ENCODE measurements at regions not wholly inside any gene's neighbourhood (a gene's known extent, or its start where the extent isn't known, plus 50 kb on each side); places are given as distances from the start of the nearest gene placed in this dataset.

DNA sequence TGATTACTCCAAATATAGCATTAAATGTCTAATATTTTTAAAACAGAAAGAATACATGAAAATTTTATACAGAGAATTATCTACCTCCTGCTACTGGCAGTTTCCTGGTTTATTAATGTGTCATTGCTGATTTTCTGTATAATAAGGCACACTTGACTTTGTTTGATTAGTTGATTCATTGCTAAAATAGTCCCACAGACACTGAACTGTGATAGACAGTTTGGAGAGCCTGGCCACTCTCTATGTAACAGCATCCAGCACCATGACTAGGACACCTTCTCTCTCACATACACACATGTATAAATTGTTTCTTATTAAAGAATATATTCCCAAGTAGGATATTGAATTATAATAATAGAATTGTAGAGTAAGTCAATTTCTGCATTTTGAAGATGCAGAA, 368.5 kb upstream of the SNX7 start:
- TF ChIP-seq, protein P1, sequence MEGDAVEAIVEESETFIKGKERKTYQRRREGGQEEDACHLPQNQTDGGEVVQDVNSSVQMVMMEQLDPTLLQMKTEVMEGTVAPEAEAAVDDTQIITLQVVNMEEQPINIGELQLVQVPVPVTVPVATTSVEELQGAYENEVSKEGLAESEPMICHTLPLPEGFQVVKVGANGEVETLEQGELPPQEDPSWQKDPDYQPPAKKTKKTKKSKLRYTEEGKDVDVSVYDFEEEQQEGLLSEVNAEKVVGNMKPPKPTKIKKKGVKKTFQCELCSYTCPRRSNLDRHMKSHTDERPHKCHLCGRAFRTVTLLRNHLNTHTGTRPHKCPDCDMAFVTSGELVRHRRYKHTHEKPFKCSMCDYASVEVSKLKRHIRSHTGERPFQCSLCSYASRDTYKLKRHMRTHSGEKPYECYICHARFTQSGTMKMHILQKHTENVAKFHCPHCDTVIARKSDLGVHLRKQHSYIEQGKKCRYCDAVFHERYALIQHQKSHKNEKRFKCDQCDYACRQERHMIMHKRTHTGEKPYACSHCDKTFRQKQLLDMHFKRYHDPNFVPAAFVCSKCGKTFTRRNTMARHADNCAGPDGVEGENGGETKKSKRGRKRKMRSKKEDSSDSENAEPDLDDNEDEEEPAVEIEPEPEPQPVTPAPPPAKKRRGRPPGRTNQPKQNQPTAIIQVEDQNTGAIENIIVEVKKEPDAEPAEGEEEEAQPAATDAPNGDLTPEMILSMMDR (IDR thresholded peaks at IDR 0.05) = no peak
- no peak for TF ChIP-seq POLR2A (IDR thresholded peaks at IDR 0.05)
